GM12873 (cell line): ENCODE measurements at regions not wholly inside any gene's neighbourhood (a gene's known extent, or its start where the extent isn't known, plus 50 kb on each side); places are given as distances from the start of the nearest gene placed in this dataset.

ENCODE experiments used
- CTCF ChIP-seq: IDR thresholded peaks from 2 replicates; pipeline ENCODE4 v1.5.1; 2012; ENCODE audit warnings: low read depth, mild to moderate bottlenecking, moderate library complexity, low read length, control low read depth; ENCODE audit not compliant: insufficient read depth; ENCODE audit errors: missing control alignments

GRCh38 chr2:204437408-204437807 lies 107.9 kb upstream of the PARD3B start:
- TF ChIP-seq CTCF, result no peak

- TF ChIP-seq CTCF, result no peak
Measured at GRCh38 chr2:204437815-204438756, 107.2 kb upstream of the PARD3B start.

- no peak for TF ChIP-seq CTCF
Measured at GRCh38 chr2:204441316-204441715, 104.0 kb upstream of the PARD3B start.

- no peak for TF ChIP-seq CTCF
Measured at GRCh38 chr2:204445149-204445548, 100.1 kb upstream of the PARD3B start.

GRCh38 chr2:204447722-204448121 lies 97.6 kb upstream of the PARD3B start:
- no peak for TF ChIP-seq CTCF

- TF ChIP-seq CTCF, result no peak
Measured at GRCh38 chr2:204449977-204450376, 95.3 kb upstream of the PARD3B start.

- no peak for TF ChIP-seq CTCF
Measured at GRCh38 chr2:204451766-204452165, 93.5 kb upstream of the PARD3B start.
